Activated CD8-positive, alpha-beta T cell treated with anti-CD3 and anti-CD28 coated beads for 36 hours (primary cell): ENCODE measurements at regions not wholly inside any gene's neighbourhood (a gene's known extent, or its start where the extent isn't known, plus 50 kb on each side); places are given as distances from the start of the nearest gene placed in this dataset.

Experiments used
- ATAC-seq: fragments of 200-7000 bp; cut with Tn5 transposase; one replicate; pipeline ENCODE4 v1.10.0; 2021; ENCODE audit warnings: mild to moderate bottlenecking, moderate library complexity
- CTCF ChIA-PET: fragments of 350-600 bp; sonication (Branson Sonifier 250); formaldehyde crosslinking; loops from one replicate; lab custom pipeline; 2021; ENCODE audit warnings: antibody characterized with exemption; lab: Charles Lee
- POLR2A ChIA-PET: fragments of 350-600 bp; sonication (Branson Sonifier 250); formaldehyde crosslinking; loops from one replicate; lab custom pipeline; 2021; ENCODE audit warnings: antibody characterized with exemption; lab: Charles Lee
- DNase-seq: peaks from one replicate; pipeline ENCODE4 v3.0.0-alpha.2; 2020
- H3K27ac Mint-ChIP-seq: one replicate; pipeline ENCODE4 v1.8.0; 2021; ENCODE audit warnings: mild to moderate bottlenecking, mixed read lengths
- H3K27me3 Mint-ChIP-seq: one replicate; pipeline ENCODE4 v1.8.0; 2021; ENCODE audit warnings: mixed read lengths
- H3K36me3 Mint-ChIP-seq: one replicate; pipeline ENCODE4 v1.8.0; 2021; ENCODE audit warnings: low read depth, mixed read lengths
- H3K4me1 Mint-ChIP-seq: one replicate; pipeline ENCODE4 v1.8.0; 2021; ENCODE audit warnings: low read depth, mixed read lengths
- H3K4me3 Mint-ChIP-seq: one replicate; pipeline ENCODE4 v1.8.0; 2021; ENCODE audit warnings: mild to moderate bottlenecking, moderate library complexity, mixed read lengths
- H3K9me3 Mint-ChIP-seq: one replicate; pipeline ENCODE4 v1.8.0; 2021; ENCODE audit warnings: mixed read lengths
- CTCF ChIP-seq: fragments of 200-600 bp; IDR thresholded peaks from one replicate; pipeline ENCODE4 v1.8.0; 2022; ENCODE audit warnings: antibody characterized with exemption, mild to moderate bottlenecking
- intact Hi-C: fragments of 100-400 bp; cut with micrococcal nuclease; formaldehyde crosslinking; loops from one replicate; pipeline ENCODE4 v1.10.0; 2022

GRCh38 chr21:33174756-33175155 is 55.0 kb upstream of the IFNAR2 start:
- CTCF ChIA-PET = interaction anchor here (1.3 kb wide), 1 partner anchor 10 kb away, joined by 3 read pairs; no protein-coding TSS in a partner anchor
- H3K27ac Mint-ChIP-seq = no peak overlapping the region
- no peaks in the 10 kb centered on the region for H3K4me1 Mint-ChIP-seq
- ATAC-seq (no peak), DNase-seq (no peak)
- no peak overlapping the region for H3K4me3 Mint-ChIP-seq
- H3K9me3 Mint-ChIP-seq = no peaks in the 10 kb centered on the region
- no peak for TF ChIP-seq CTCF
- intact Hi-C loops = no loop called here
- POLR2A ChIA-PET = no interaction called here
- no peaks in the 10 kb centered on the region for H3K36me3 Mint-ChIP-seq
- peaks cover 1% of the 10 kb centered on the region for H3K27me3 Mint-ChIP-seq
